Breast epithelium (tissue), 3 donors: ENCODE measurements at regions not wholly inside any gene's neighbourhood (a gene's known extent, or its start where the extent isn't known, plus 50 kb on each side); places are given as distances from the start of the nearest gene placed in this dataset.
"Not testable (repeated sequence)": the region's sequence is repeated elsewhere in the genome, so short reads cannot be mapped to it uniquely, and the experiment has no call there.

ENCODE experiments used
- CTCF ChIP-seq, 3 donors: fragments of 450-650 bp; IDR thresholded peaks; one replicate each; pipeline ENCODE4 v1.5.1; 2016 to 2017; ENCODE audit warnings: antibody characterized with exemption in 3 of 3, mild to moderate bottlenecking in 3 of 3, moderate library complexity in 3 of 3
- POLR2A ChIP-seq: fragments of 450-650 bp; IDR thresholded peaks from one replicate; pipeline ENCODE4 v1.6.1; 2016; ENCODE audit warnings: antibody characterized with exemption, mild to moderate bottlenecking, moderate library complexity

- not testable (repeated sequence) for TF ChIP-seq POLR2A; CTCF (IDR thresholded peaks at IDR 0.05)
Measured at GRCh38 chr3:198145231-198145784, 185.3 kb downstream of the LMLN start.
